ENCODE measurements at regions not wholly inside any gene's neighbourhood (a gene's known extent, or its start where the extent isn't known, plus 50 kb on each side); places are given as distances from the start of the nearest gene placed in this dataset.

DNA sequence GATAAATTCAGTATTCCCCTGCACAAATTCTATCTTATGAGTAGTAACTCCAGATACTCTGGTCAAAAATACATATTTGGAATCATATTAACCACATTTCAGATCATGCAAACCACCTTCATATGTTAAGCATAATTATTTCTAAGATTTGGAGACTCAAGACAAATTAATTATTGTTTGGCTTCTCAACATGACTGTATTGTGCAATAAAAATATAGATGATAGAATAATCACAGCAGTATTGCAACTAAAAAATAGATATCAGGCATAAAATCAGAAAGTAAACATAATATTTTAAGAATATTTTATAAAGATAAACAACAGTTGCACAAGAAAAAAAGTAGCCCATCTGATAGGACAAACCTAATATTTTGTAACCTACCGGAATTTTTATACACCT, 1767.6 kb upstream of the NUDT12 start:
- TF ChIP-seq, protein P1, sequence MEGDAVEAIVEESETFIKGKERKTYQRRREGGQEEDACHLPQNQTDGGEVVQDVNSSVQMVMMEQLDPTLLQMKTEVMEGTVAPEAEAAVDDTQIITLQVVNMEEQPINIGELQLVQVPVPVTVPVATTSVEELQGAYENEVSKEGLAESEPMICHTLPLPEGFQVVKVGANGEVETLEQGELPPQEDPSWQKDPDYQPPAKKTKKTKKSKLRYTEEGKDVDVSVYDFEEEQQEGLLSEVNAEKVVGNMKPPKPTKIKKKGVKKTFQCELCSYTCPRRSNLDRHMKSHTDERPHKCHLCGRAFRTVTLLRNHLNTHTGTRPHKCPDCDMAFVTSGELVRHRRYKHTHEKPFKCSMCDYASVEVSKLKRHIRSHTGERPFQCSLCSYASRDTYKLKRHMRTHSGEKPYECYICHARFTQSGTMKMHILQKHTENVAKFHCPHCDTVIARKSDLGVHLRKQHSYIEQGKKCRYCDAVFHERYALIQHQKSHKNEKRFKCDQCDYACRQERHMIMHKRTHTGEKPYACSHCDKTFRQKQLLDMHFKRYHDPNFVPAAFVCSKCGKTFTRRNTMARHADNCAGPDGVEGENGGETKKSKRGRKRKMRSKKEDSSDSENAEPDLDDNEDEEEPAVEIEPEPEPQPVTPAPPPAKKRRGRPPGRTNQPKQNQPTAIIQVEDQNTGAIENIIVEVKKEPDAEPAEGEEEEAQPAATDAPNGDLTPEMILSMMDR (IDR thresholded peaks at IDR 0.05) = no peak
- TF ChIP-seq POLR2A (IDR thresholded peaks at IDR 0.05) = no peak

Data from right lobe of liver (tissue), 4 donors.